ENCODE measurements at regions not wholly inside any gene's neighbourhood (a gene's known extent, or its start where the extent isn't known, plus 50 kb on each side); places are given as distances from the start of the nearest gene placed in this dataset.
A peak's percentile ranks its signal among the peaks of the same experiment; 100 is the strongest.

GRCh38 chr1:235925016-235925415 lies 58.3 kb upstream of the LYST start:
- no peak for DNase-seq

GRCh38 chr1:235923466-235924021 lies 56.8 kb upstream of the LYST start:
- peak; percentile 68 for DNase-seq

GRCh38 chr1:235920596-235921375 lies 54.1 kb upstream of the LYST start:
- peak; percentile 50 for DNase-seq

- peak; percentile 79 for DNase-seq
These were observed 53.2 kb upstream of the LYST start for GRCh38 chr1:235919833-235920441.

- peak; percentile 80 for DNase-seq
These were observed 52.6 kb upstream of the LYST start for GRCh38 chr1:235919127-235919832.

GRCh38 chr1:235918465-235918864 lies 51.8 kb upstream of the LYST start:
- DNase-seq, result peak; percentile 53

GRCh38 chr1:235918032-235918431 lies 51.3 kb upstream of the LYST start:
- no peak for DNase-seq

GRCh38 chr1:235917267-235917811 lies 50.6 kb upstream of the LYST start:
- DNase-seq, result peak; percentile 99
